ENCODE measurements at regions not wholly inside any gene's neighbourhood (a gene's known extent, or its start where the extent isn't known, plus 50 kb on each side); places are given as distances from the start of the nearest gene placed in this dataset.

DNA sequence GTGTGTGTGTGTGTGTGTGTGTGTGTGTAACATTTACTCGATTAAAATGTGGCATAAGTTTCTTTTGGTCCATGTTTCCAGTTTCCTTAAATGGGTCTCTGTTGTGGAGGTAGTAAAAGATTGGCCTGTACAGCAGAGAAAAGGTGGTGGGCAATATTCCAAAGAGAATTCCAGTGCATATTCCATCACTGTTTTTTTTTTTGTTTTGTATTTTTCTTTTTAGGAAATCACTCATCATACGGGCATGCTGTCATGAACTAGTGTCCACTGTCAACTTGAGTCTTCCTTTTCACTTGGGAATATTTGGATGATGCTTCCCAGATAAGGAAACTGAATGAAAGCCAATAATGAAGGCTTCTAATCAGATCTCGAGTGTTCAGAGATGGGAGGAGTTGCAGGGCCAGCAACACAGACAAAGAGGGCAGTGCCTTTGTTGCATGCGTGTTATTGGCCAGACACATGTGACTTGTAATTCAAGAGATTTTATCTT is 95.2 kb upstream of the PDGFD start:
- no peaks in the 10 kb centered on the region for H3K79me2 ChIP-seq (ENCODE audit: control insufficient read depth, insufficient read depth, low read length)
- H3K36me3 ChIP-seq (ENCODE audit: control insufficient read depth, insufficient read depth, low read length): no peaks in the 10 kb centered on the region
- H2AFZ ChIP-seq (ENCODE audit: low read length): no peak overlapping the region
- no peaks in the 10 kb centered on the region for H3K27me3 ChIP-seq (ENCODE audit: control insufficient read depth, insufficient read depth, low read length)
- H3K9me3 ChIP-seq (ENCODE audit: control insufficient read depth, insufficient read depth, low read depth, low read length): no peaks in the 10 kb centered on the region
- H3K4me3 ChIP-seq (replicated peaks in 1 of 4; ENCODE audit: control extremely low read depth in 1 of 4, insufficient read depth in 1 of 4, low read depth in 3 of 4, low read length in 4 of 4): no peak overlapping the region
- DNase-seq (ENCODE audit: low read depth in 2 of 2): peak in 1 of 2 donors; percentile 3
- no peak overlapping the region for H3K4me2 ChIP-seq (ENCODE audit: extremely low read depth, insufficient read depth, low read length)
- no peak for TF ChIP-seq EZH2 (IDR thresholded peaks at IDR 0.05; ENCODE audit: low read length, missing control alignments)
- TF ChIP-seq, protein P1, sequence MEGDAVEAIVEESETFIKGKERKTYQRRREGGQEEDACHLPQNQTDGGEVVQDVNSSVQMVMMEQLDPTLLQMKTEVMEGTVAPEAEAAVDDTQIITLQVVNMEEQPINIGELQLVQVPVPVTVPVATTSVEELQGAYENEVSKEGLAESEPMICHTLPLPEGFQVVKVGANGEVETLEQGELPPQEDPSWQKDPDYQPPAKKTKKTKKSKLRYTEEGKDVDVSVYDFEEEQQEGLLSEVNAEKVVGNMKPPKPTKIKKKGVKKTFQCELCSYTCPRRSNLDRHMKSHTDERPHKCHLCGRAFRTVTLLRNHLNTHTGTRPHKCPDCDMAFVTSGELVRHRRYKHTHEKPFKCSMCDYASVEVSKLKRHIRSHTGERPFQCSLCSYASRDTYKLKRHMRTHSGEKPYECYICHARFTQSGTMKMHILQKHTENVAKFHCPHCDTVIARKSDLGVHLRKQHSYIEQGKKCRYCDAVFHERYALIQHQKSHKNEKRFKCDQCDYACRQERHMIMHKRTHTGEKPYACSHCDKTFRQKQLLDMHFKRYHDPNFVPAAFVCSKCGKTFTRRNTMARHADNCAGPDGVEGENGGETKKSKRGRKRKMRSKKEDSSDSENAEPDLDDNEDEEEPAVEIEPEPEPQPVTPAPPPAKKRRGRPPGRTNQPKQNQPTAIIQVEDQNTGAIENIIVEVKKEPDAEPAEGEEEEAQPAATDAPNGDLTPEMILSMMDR (conservative IDR thresholded peaks at IDR 0.05 in 1 of 2, IDR thresholded peaks at IDR 0.05 in 1 of 2; ENCODE audit: low read depth in 1 of 2, low read length in 2 of 2): no peak
- H3K27ac ChIP-seq (ENCODE audit: insufficient read depth, low read length): no peak overlapping the region
- no peak overlapping the region for H3K9ac ChIP-seq (ENCODE audit: insufficient read depth, low read length)
- H3K4me1 ChIP-seq (ENCODE audit: control insufficient read depth, extremely low read depth, insufficient read depth, low read length): no peaks in the 10 kb centered on the region
- no peaks in the 10 kb centered on the region for H4K20me1 ChIP-seq (ENCODE audit: control insufficient read depth, extremely low read depth, insufficient read depth, low read length)

- Histone ChIP-seq H3K4me3 (replicated peaks in 1 of 4; ENCODE audit: control extremely low read depth in 1 of 4, insufficient read depth in 1 of 4, low read depth in 3 of 4, low read length in 4 of 4) (no peak overlapping the region), H2AFZ (ENCODE audit: low read length) (no peak overlapping the region), H3K27me3 (ENCODE audit: control insufficient read depth, insufficient read depth, low read length) (no peaks in the 10 kb centered on the region), H3K27ac (ENCODE audit: insufficient read depth, low read length) (no peak overlapping the region), H3K4me1 (ENCODE audit: control insufficient read depth, extremely low read depth, insufficient read depth, low read length) (no peaks in the 10 kb centered on the region), H3K79me2 (ENCODE audit: control insufficient read depth, insufficient read depth, low read length) (no peaks in the 10 kb centered on the region), H3K36me3 (ENCODE audit: control insufficient read depth, insufficient read depth, low read length) (no peaks in the 10 kb centered on the region), H4K20me1 (ENCODE audit: control insufficient read depth, extremely low read depth, insufficient read depth, low read length) (no peaks in the 10 kb centered on the region), H3K9ac (ENCODE audit: insufficient read depth, low read length) (no peak overlapping the region), H3K9me3 (ENCODE audit: control insufficient read depth, insufficient read depth, low read depth, low read length) (no peaks in the 10 kb centered on the region), H3K4me2 (ENCODE audit: extremely low read depth, insufficient read depth, low read length) (no peak overlapping the region)
- no peak for TF ChIP-seq EZH2 (IDR thresholded peaks at IDR 0.05; ENCODE audit: low read length, missing control alignments)
- TF ChIP-seq, protein P1 (conservative IDR thresholded peaks at IDR 0.05 in 1 of 2, IDR thresholded peaks at IDR 0.05 in 1 of 2; ENCODE audit: low read depth in 1 of 2, low read length in 2 of 2): peak in 1 of 2 donors; percentile 43
- DNase-seq (ENCODE audit: low read depth in 2 of 2): peak; percentile 3 to 48
These were observed 92.6 kb upstream of the PDGFD start for GRCh38 chr11:104256525-104256924.

DNA sequence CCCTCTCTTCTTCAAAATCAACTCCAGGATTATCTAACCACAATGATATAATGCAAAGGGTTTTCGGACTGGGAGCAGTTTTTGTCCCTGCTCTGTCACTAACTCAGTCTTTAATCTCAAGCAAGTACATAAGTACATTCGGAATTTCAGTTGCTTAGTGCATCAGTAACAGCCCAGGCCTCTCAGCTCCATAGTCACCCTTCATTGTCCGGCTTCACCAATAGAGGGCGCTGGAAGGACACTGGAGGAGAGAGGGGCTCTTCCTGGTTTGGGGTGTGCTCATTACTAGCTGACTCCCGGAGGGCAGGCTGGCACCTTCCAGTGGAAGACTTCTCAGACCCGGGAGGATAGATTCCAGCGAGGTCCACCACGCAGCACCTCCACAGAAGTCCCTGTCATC is 90.4 kb upstream of the PDGFD start:
- Histone ChIP-seq H3K4me1 (ENCODE audit: control insufficient read depth, extremely low read depth, insufficient read depth, low read length) (no peaks in the 10 kb centered on the region), H3K27ac (ENCODE audit: insufficient read depth, low read length) (no peak overlapping the region), H3K79me2 (ENCODE audit: control insufficient read depth, insufficient read depth, low read length) (no peaks in the 10 kb centered on the region), H3K9ac (ENCODE audit: insufficient read depth, low read length) (no peak overlapping the region), H3K9me3 (ENCODE audit: control insufficient read depth, insufficient read depth, low read depth, low read length) (no peaks in the 10 kb centered on the region), H3K36me3 (ENCODE audit: control insufficient read depth, insufficient read depth, low read length) (no peaks in the 10 kb centered on the region), H3K27me3 (ENCODE audit: control insufficient read depth, insufficient read depth, low read length) (no peaks in the 10 kb centered on the region), H2AFZ (ENCODE audit: low read length) (no peak overlapping the region), H3K4me3 (replicated peaks in 1 of 4; ENCODE audit: control extremely low read depth in 1 of 4, insufficient read depth in 1 of 4, low read depth in 3 of 4, low read length in 4 of 4) (no peak overlapping the region), H4K20me1 (ENCODE audit: control insufficient read depth, extremely low read depth, insufficient read depth, low read length) (no peaks in the 10 kb centered on the region), H3K4me2 (ENCODE audit: extremely low read depth, insufficient read depth, low read length) (no peak overlapping the region)
- TF ChIP-seq, protein P1 (conservative IDR thresholded peaks at IDR 0.05 in 1 of 2, IDR thresholded peaks at IDR 0.05 in 1 of 2; ENCODE audit: low read depth in 1 of 2, low read length in 2 of 2): peak in 1 of 2 donors; percentile 69
- no peak for TF ChIP-seq EZH2 (IDR thresholded peaks at IDR 0.05; ENCODE audit: low read length, missing control alignments)
- DNase-seq (ENCODE audit: low read depth in 2 of 2): peak; percentile 41 to 49
